Transverse colon (tissue), 4 donors: ENCODE measurements at regions not wholly inside any gene's neighbourhood (a gene's known extent, or its start where the extent isn't known, plus 50 kb on each side); places are given as distances from the start of the nearest gene placed in this dataset.

Source experiments
- DNase-seq: peaks from one replicate; pipeline ENCODE4 v3.0.0-alpha.2; 2019
- H3K27ac ChIP-seq, 4 donors: fragments of 200-600 bp; sonication (generic); 2 replicates each; pipeline ENCODE4 v1.5.1; 2016 to 2018; ENCODE audit warnings: inconsistent platforms in 4 of 4
- H3K27me3 ChIP-seq: fragments of 200-600 bp; sonication (generic); 2 replicates; pipeline ENCODE4 v1.5.1; 2017; ENCODE audit warnings: inconsistent platforms
- H3K36me3 ChIP-seq, 4 donors: fragments of 200-600 bp; sonication (generic); 2 replicates each; pipeline ENCODE4 v1.5.1; 2017 to 2019; ENCODE audit warnings: inconsistent platforms in 4 of 4
- H3K4me1 ChIP-seq, 4 donors: fragments of 200-600 bp; sonication (generic); 2 replicates each; pipeline ENCODE4 v1.5.1; 2017 to 2020; ENCODE audit warnings: inconsistent platforms in 4 of 4
- H3K4me3 ChIP-seq, 4 donors: fragments of 200-600 bp; sonication (generic); 1 replicate in 1 of 4; 2 replicates in 3 of 4; pipeline versions ENCODE4 v1.5.1 to v1.6.1; 2017 to 2019; ENCODE audit warnings: inconsistent platforms in 4 of 4
- H3K9me3 ChIP-seq, 2 donors: fragments of 200-600 bp; sonication (generic); 2 replicates each; pipeline ENCODE4 v1.5.1; 2017 to 2019; ENCODE audit warnings: inconsistent platforms in 2 of 2
- EP300 ChIP-seq: sonication (generic); formaldehyde crosslinking; IDR thresholded peaks from one replicate; pipeline ENCODE4 v1.6.1; 2017; ENCODE audit warnings: antibody characterized with exemption, low read depth
- POLR2A ChIP-seq: fragments of 450-650 bp; IDR thresholded peaks from one replicate; pipeline ENCODE4 v1.6.1; 2016; ENCODE audit warnings: antibody characterized with exemption, mild to moderate bottlenecking, moderate library complexity
- POLR2AphosphoS5 ChIP-seq, 3 donors: sonication (generic); formaldehyde crosslinking; IDR thresholded peaks; one replicate each; pipeline ENCODE4 v1.6.1; 2016; ENCODE audit warnings: antibody characterized with exemption in 3 of 3
- WGBS, 2 donors: methylation state at CpG; one replicate each; pipeline ENCODE4 v1.1.5; 2018; ENCODE audit warnings: low coverage in 1 of 2; 5-methylcytosine and 5-hydroxymethylcytosine counted together
- in situ Hi-C, 4 donors: fragments of 200-750 bp; cut with MboI; loops; one replicate each; pipeline versions ENCODE4 v1.15.0 to v1.15.1; 2017; ENCODE audit warnings: low sequenced_read_pairs in 3 of 4, low pct_ligation_motif_present in 1 of 4, low pct_unique_long_range_greater_than_20kb in 1 of 4
- intact Hi-C: fragments of 100-400 bp; cut with DNase I; formaldehyde crosslinking; loops from one replicate; pipeline ENCODE4 v1.15.1; 2023; ENCODE audit warnings: low total_unique reads
- TF ChIP-seq, protein P1 (sequence below), 5 experiments: fragments of 200-600 bp in 3 of 5; fragments of 450-650 bp in 2 of 5; sonication (generic) in 3 of 5; IDR thresholded peaks; 1 replicate in 2 of 5; 2 replicates in 3 of 5; pipeline ENCODE4 v1.5.1; 2016 to 2017; ENCODE audit warnings: antibody characterized with exemption in 5 of 5, inconsistent platforms in 3 of 5, mild to moderate bottlenecking in 2 of 5, moderate library complexity in 1 of 5

DNA sequence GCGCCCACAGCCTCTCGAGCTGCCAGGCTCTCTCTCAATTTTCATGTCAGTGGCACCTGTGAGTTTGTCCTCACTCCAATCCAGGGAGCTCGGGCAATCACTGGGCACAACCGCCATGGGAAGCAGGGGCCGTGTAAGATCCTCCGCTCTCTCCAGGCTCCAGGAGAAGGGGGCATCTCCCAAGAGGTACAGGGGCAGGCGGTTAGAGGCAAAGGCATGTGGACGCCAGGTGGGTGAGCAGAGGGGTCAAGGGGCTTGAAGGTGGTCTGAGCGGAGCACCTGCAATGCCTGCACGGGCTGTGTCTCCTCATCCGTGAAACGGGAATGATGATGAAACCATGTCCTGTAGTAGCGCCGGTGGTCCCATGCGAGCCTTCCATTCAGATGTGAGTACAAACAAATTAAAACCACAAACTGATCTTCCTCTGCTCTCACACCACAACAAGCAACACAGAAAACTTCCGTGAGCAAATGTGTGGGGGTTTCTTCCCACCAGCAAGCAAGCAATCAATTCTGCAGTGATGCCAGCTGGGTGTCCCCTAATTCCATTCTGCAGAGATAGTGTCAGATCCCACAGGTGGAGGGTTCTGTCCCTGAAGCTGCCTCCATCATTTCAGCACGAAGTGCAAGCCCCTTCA, 222.5 kb upstream of the PMEPA1 start:
- Histone ChIP-seq H3K27me3 (no peaks in the 10 kb centered on the region), H3K4me1 (peaks cover 0 to 5% (median 3%) of the 10 kb centered on the region in 4 donors), H3K27ac (no peak overlapping the region), H3K36me3 (no peaks in the 10 kb centered on the region), H3K9me3 (no peaks in the 10 kb centered on the region), H3K4me3 (no peak overlapping the region)
- in situ Hi-C loops = no loop called here
- no peak for DNase-seq
- 75 to 91% methylated on average over 1 to 17 of the region's 17 CpGs for WGBS, 2 donors
- no peak for TF ChIP-seq EP300
- TF ChIP-seq, protein P1, sequence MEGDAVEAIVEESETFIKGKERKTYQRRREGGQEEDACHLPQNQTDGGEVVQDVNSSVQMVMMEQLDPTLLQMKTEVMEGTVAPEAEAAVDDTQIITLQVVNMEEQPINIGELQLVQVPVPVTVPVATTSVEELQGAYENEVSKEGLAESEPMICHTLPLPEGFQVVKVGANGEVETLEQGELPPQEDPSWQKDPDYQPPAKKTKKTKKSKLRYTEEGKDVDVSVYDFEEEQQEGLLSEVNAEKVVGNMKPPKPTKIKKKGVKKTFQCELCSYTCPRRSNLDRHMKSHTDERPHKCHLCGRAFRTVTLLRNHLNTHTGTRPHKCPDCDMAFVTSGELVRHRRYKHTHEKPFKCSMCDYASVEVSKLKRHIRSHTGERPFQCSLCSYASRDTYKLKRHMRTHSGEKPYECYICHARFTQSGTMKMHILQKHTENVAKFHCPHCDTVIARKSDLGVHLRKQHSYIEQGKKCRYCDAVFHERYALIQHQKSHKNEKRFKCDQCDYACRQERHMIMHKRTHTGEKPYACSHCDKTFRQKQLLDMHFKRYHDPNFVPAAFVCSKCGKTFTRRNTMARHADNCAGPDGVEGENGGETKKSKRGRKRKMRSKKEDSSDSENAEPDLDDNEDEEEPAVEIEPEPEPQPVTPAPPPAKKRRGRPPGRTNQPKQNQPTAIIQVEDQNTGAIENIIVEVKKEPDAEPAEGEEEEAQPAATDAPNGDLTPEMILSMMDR (IDR thresholded peaks at IDR 0.05) = no peak
- no peak for TF ChIP-seq POLR2A
- TF ChIP-seq POLR2AphosphoS5 (IDR thresholded peaks at IDR 0.05) = no peak
- intact Hi-C loops = no loop called here

DNA sequence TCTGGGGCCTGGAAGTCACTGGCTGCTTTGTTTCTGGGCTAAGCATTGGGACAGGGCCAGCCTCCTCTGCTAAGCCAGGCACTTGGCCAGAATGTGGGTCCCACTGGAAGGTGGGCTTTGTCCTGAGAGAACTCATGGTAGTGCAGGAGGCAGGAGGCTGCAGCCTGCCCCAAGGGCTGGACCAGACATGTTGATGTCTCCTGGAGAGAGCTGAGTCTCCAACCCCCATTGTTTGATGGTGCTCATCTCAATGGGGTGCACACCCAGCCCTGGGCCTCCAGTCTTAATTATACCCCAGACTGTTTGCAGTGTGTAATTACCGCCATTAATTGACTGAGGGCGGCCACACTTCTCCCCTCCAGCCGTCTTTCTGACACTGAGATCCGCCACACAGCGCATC, 220.5 kb upstream of the PMEPA1 start:
- DNase-seq = no peak
- Histone ChIP-seq H3K27ac (no peak overlapping the region), H3K36me3 (no peaks in the 10 kb centered on the region), H3K9me3 (peaks cover 8 to 9% of the 10 kb centered on the region in 2 donors), H3K4me3 (no peak overlapping the region), H3K27me3 (no peaks in the 10 kb centered on the region), H3K4me1 (peaks cover 0 to 5% (median 3%) of the 10 kb centered on the region in 4 donors)
- intact Hi-C loops = no loop called here
- in situ Hi-C loops = no loop called here
- TF ChIP-seq POLR2A (no peak), POLR2AphosphoS5 (IDR thresholded peaks at IDR 0.05) (no peak), EP300 (no peak)
- TF ChIP-seq, protein P1 (IDR thresholded peaks at IDR 0.05) = no peak
- 90% methylated on average over 5 of the region's 5 CpGs; no CpG with 5 or more reads in 1 of the 2 donors for WGBS, 2 donors

DNA sequence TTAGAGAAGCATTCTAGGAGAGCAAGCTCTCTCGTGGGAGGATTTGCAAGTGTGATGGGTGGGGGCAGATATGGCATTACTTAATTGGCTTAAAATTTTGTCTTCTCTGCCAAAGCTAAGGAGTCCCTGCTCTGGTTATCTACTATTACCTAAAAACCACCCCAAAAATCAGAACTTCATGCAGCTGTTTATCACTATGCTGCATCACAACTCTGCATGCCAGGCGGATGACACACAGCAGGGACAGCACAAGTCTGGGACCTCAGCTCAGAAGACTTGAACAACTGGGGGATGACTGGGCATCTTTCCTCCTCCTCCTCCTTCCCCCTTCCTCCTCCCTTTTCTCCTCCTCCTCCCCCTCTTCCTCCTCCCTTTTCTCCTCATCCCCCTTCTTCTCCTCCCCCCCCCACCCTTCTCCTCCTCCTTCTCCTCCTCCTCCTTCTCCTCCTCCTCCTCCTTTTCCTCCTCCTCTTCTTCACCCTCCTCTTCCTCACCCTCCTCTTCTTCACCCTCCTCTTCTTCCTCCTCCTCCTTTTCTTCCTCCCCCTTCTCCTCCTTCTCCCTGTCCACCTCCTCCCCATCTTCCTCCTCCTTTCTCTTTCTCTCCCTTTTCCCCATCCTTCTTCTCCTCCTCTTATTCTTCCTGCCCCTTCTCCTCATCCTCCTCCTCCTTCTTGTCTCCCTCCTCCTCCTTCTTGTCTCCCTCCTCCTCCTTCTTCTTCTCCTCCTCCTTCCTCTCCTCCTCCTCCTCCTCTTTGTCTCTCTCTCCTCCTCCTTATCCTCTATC, 218.6 kb upstream of the PMEPA1 start:
- Histone ChIP-seq H3K27ac (no peak overlapping the region), H3K27me3 (no peaks in the 10 kb centered on the region), H3K36me3 (no peaks in the 10 kb centered on the region), H3K4me3 (no peak overlapping the region), H3K4me1 (no peaks in the 10 kb centered on the region), H3K9me3 (peaks cover 8 to 9% of the 10 kb centered on the region in 2 donors)
- intact Hi-C loops = no loop called here
- TF ChIP-seq, protein P1 (IDR thresholded peaks at IDR 0.05) = no peak
- no peak for TF ChIP-seq EP300
- TF ChIP-seq POLR2A = no peak
- no peak for TF ChIP-seq POLR2AphosphoS5 (IDR thresholded peaks at IDR 0.05)
- 49 to 70% methylated on average over 2 of the region's 2 CpGs for WGBS, 2 donors
- no peak for DNase-seq
- in situ Hi-C loops = no loop called here

DNA sequence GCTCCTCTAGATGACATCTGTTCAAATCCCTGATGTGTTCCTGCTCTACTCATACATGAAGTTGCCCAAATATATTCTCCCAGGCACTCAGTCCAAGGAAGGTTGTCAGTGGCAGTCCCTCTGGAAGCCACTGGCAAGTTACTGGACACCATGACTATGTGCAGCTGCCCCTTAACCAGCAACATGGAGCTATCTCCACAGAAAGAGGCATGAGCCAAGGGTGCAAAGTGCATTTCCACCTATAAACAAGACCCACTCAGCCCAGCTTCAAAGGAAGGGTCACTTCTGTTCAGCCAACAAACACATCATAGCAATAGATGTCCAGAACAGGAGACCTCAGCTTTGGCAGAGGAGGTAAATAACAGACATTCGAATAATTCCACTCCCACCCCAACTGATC, 217.6 kb upstream of the PMEPA1 start:
- Histone ChIP-seq H3K36me3 (no peaks in the 10 kb centered on the region), H3K27me3 (no peaks in the 10 kb centered on the region), H3K27ac (no peak overlapping the region), H3K4me3 (no peak overlapping the region), H3K9me3 (peaks cover 8 to 9% of the 10 kb centered on the region in 2 donors), H3K4me1 (no peaks in the 10 kb centered on the region)
- intact Hi-C loops = no loop called here
- 79% methylated on average over 1 of the region's 1 CpG; no CpG with 5 or more reads in 1 of the 2 donors for WGBS, 2 donors
- no peak for TF ChIP-seq EP300
- no peak for TF ChIP-seq POLR2A
- TF ChIP-seq, protein P1 (IDR thresholded peaks at IDR 0.05) = no peak
- in situ Hi-C loops = no loop called here
- no peak for DNase-seq
